ENCODE measurements at regions not wholly inside any gene's neighbourhood (a gene's known extent, or its start where the extent isn't known, plus 50 kb on each side); places are given as distances from the start of the nearest gene placed in this dataset.

DNA sequence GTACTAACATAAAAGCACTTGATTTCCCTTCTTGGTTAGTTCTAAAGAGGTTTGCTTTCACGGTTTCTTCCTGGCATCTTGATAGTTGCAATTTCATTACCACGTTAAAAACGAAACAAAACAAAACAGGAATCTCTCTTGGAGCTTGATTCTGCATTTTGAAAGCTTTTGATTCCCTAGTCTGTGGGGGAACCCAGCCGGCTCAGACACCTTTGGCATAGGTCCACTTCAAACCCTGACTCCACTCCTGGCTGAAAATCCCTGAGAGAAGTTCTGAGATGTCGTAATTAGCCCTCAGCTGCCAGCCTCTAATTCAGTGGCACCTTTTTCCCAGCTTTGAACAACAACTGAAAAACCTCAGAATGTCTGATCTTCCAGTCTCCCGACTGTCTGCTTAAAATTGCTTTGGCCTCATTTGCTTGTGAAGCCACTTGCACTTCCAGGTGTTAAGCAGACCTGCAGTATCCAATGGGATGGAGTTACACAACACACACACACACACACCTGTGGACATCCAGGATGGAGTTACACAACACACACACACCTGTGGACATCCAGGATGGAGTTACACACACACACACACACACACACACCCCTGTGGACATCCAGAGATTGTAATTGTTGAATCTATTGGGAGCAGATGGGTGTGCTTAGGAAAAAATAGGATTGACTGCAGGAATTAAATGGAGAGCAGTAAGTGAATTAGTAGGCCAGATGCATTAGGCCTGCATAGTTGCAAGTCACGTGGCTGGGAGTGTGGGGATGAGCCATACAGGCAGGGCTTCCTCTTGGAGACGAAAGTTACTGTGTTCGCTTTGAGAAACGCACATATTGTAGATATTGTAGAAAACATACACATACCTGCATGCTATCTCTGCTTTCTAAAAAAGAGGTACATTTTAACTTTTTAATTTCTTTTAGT is 285.6 kb upstream of the FMN2 start:
- Histone ChIP-seq H3K9me3 (ENCODE audit: insufficient read depth in 2 of 2, low read depth in 1 of 2, low read length in 1 of 2) (no peaks in the 10 kb centered on the region), H3K36me3 (ENCODE audit: control insufficient read depth in 2 of 4, insufficient read depth in 4 of 4, low read length in 3 of 4) (no peaks in the 10 kb centered on the region), H2BK15ac (ENCODE audit: low read length) (no peak overlapping the region), H2BK120ac (replicated peaks; ENCODE audit: low read depth, low read length) (no peak overlapping the region), H3K4me2 (ENCODE audit: insufficient read depth in 1 of 2, low read depth in 2 of 2, low read length in 2 of 2) (no peak overlapping the region), H4K20me1 (replicated peaks in 1 of 2; ENCODE audit: control insufficient read depth in 1 of 2, insufficient read depth in 2 of 2, low read length in 2 of 2) (no peaks in the 10 kb centered on the region), H4K8ac (ENCODE audit: extremely low read depth, insufficient read depth, low read length) (no peak overlapping the region), H3K27me3 (replicated peaks in 1 of 4; ENCODE audit: control insufficient read depth in 3 of 4, extremely low read depth in 1 of 4, insufficient read depth in 3 of 4, low read length in 3 of 4) (no peaks in the 10 kb centered on the region), H3K14ac (ENCODE audit: insufficient read length) (no peak overlapping the region), H3K79me2 (ENCODE audit: control insufficient read depth in 1 of 2, insufficient read depth in 2 of 2, low read length in 2 of 2) (no peaks in the 10 kb centered on the region), H2AK5ac (ENCODE audit: low read depth, low read length) (no peak overlapping the region), H3K27ac (ENCODE audit: low read depth, low read length) (no peak overlapping the region), H3K9ac (replicated peaks in 1 of 4; ENCODE audit: extremely low read depth in 1 of 4, low read depth in 3 of 4, low read length in 3 of 4) (no peak overlapping the region; a peak in 1 of 7 replicates), H3K56ac (replicated peaks; ENCODE audit: insufficient read length, low read depth, low read length) (no peak overlapping the region), H2BK5ac (ENCODE audit: low read depth, low read length) (no peak overlapping the region), H3K23ac (ENCODE audit: insufficient read length) (no peak overlapping the region), H4K91ac (replicated peaks; ENCODE audit: insufficient read length, low read length) (no peak overlapping the region), H3K18ac (ENCODE audit: extremely low read depth, low read length) (no peak overlapping the region), H3K4ac (replicated peaks; ENCODE audit: insufficient read length, low read depth, low read length) (no peak overlapping the region), H3K4me1 (replicated peaks in 1 of 4; ENCODE audit: control insufficient read depth in 3 of 4, insufficient read depth in 4 of 4, low read length in 3 of 4) (peaks cover 0 to 18% (median 12%) of the 10 kb centered on the region in 4 experiments; a peak in 5 of 7 replicates), H2BK12ac (ENCODE audit: low read depth, low read length) (no peak overlapping the region), H3K4me3 (ENCODE audit: extremely low read depth in 1 of 4, insufficient read depth in 2 of 4, low read depth in 3 of 4, low read length in 4 of 4) (no peak overlapping the region), H3K23me2 (ENCODE audit: low read depth, low read length) (no peaks in the 10 kb centered on the region; the same call in 1 of the 2 replicates), H2AFZ (ENCODE audit: low read length) (no peak overlapping the region), H3K79me1 (ENCODE audit: low read depth, low read length) (no peaks in the 10 kb centered on the region), H2BK20ac (ENCODE audit: low read length) (no peak overlapping the region), H4K5ac (ENCODE audit: insufficient read length, low read depth, low read length) (no peak overlapping the region)
- CTCF ChIA-PET (ENCODE audit: partially characterized antibody), result interaction anchor here (0.8 to 6.4 kb wide), 4 partner anchors 11 to 91 kb away, joined by 3 to 71 read pairs (median 4); no protein-coding TSS in a partner anchor
- no peak for FAIRE-seq
- 89% methylated on average over 10 of the region's 10 CpGs; no CpG with 5 or more reads in 1 of the 2 experiments for WGBS, 2 experiments (ENCODE audit: extremely low coverage in 1 of 2, insufficient coverage in 1 of 2, insufficient read length in 1 of 2, insufficient replicate concordance in 2 of 2, low coverage in 1 of 2, low lambda C conversion rate in 2 of 2, missing lambda C conversion rate in 1 of 2)
- TF ChIP-seq ASH2L (IDR thresholded peaks at IDR 0.05; ENCODE audit: low read length) (no peak), TBP (IDR thresholded peaks at IDR 0.05; ENCODE audit: low read depth, low read length) (no peak), CHD2 (IDR thresholded peaks at IDR 0.05; ENCODE audit: low read length) (no peak), ZNF274 (IDR thresholded peaks at IDR 0.05; ENCODE audit: borderline replicate concordance, extremely low read depth, low read length) (no peak), SIN3A (conservative IDR thresholded peaks at IDR 0.05 in 1 of 2, IDR thresholded peaks at IDR 0.05 in 1 of 2; ENCODE audit: low read depth in 1 of 2, low read length in 2 of 2) (no peak), RAD21 (IDR thresholded peaks at IDR 0.05 in 1 of 2, conservative IDR thresholded peaks at IDR 0.05 in 1 of 2; ENCODE audit: low read depth in 2 of 2, low read length in 2 of 2) (no peak)
- POLR2A ChIA-PET (ENCODE audit: partially characterized antibody), result no interaction called here
- DNase-seq (ENCODE audit: low read depth in 1 of 2, low spot score in 2 of 2), result no peak

Data from H1 (cell line).